ENCODE measurements at regions not wholly inside any gene's neighbourhood (a gene's known extent, or its start where the extent isn't known, plus 50 kb on each side); places are given as distances from the start of the nearest gene placed in this dataset.

GRCh38 chr6:147128056-147128455 lies 76.2 kb upstream of the STXBP5 start:
- no peak for DNase-seq (ENCODE audit: low read depth, low spot score)

DNA sequence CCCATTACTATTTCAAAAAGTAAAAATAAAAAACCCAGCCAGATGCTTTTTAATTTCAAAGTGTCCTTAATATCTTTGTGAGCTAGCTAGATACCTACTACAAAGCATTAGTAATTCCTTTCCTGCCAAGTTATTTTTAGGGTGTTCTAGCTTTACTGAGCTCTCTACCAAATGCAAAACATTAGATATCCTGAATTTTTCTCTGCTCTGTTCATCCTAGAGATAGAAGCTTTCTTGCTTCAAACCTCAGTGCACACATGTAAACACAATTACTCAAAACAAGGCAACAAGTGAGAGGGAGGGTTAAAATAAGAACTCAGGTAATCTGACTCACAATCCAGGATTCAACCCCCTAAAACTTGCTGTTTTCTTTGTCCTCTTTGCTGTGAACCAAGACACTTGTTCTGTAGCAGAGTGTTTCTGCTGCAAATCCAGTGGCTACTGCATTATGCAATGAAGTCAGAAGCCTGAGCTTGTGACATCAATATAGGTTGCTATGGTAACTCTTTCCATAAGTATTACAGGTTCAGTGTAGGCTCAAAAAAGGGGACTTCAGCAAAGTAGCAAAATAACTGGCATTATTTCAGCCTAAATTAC lies 72.6 kb upstream of the STXBP5 start:
- DNase-seq (ENCODE audit: low read depth, low spot score), result no peak

GRCh38 chr6:147132889-147133288 lies 71.3 kb upstream of the STXBP5 start:
- no peak for DNase-seq (ENCODE audit: low read depth, low spot score)

DNA sequence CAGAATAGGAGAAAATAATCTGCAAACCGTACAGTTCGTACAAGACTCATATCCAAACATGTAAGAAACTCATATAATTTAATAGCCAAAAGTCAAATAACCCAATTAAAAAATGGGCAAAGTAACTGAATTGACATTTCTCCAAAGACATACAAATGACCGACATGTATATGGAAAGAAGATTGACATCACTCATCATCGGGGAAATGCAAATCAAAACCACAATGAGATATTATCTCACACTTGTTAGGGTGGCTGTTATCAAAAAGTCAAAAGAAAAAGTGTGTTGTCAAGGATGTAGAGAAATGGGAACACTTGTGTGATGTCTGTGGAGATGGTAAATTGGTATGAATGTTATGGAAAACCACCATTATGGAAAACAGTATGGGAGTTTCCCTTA lies 70.5 kb upstream of the STXBP5 start:
- DNase-seq (ENCODE audit: low read depth, low spot score), result no peak

DNA sequence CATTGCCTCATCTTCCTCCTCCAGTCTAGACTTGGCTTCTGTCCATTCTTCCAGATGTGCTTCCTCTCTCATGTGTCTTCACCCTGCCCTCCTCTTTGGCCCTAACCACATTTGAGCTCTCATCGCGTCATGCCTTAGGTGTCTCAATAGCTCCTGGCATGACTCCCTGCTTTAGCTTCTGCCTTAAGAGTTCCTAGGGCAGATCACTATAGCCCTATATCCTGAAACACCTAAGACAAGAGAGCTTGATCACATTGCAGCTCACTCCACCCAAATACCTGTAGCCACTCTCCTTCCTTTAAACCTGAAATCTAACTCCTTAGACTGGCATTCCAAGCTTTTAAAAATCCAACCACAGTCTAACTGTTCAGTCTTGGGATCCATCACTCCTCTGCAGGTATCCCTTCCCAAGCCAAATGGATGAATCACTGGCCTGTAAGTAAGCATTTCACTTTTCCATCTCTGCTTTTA lies 69.0 kb upstream of the STXBP5 start:
- no peak for DNase-seq (ENCODE audit: low read depth, low spot score)

- DNase-seq (ENCODE audit: low read depth, low spot score), result no peak
Observed at GRCh38 chr6:147136057-147136456, 68.2 kb upstream of the STXBP5 start.

- DNase-seq (ENCODE audit: low read depth, low spot score), result no peak
Observed at GRCh38 chr6:147137986-147138385, 66.2 kb upstream of the STXBP5 start.

- no peak for DNase-seq (ENCODE audit: low read depth, low spot score)
Observed at GRCh38 chr6:147138835-147139234, 65.4 kb upstream of the STXBP5 start.

DNA sequence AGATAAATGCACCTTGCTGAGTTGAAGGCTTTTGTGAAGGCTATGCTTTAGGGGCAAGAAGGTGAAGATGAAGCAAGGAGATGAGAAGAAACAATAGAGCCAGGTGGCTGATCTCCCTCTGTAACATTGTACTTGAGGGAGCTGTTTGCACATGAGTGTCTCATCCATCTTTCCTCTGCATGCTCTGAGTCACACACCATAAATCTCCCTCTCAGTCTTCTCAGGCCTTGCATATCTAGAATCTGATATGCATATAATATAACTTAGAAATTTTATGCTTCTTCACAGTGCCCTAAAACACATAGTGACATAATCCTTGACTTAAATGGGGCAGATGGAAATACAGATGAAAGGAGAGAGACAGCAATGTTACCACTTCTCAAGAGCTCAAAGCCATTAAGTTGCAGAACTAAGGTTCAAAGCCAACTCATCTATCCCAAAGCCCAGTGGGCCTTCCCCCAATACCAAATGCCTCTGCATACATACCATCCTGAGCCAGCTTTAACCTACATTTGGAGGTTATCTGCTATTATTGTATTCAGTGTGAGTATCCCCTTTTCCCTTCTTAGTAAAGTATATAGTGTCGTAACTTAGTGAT lies 62.4 kb upstream of the STXBP5 start:
- DNase-seq (ENCODE audit: low read depth, low spot score), result no peak

DNA sequence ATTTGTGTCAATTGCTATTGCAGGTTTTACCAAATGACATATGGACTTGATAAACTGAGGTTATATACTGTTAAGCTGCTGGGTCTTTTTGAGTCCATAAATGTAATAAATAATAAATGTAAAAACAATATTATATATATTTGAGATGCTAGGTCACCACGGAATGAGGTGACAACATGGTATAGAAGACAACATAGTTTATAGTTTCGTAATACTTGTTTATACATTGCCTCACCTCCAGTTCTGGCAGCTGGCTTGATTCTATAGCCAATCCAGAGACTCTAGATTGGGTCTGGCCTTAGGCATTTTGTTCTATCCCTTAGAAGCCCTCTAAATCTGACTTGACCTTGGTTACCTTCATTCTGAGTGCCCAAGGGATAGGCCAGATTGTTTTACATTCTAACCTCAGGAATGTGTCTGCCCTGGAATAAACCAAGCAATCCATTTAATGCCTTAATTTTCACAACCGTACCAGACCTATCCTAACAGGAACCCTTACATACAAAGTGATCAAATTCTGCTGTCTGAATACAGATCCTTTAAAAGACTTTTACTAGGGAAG lies 61.5 kb upstream of the STXBP5 start:
- DNase-seq (ENCODE audit: low read depth, low spot score), result no peak

GRCh38 chr6:147149092-147149491 lies 55.1 kb upstream of the STXBP5 start:
- no peak for DNase-seq (ENCODE audit: low read depth, low spot score)

DNA sequence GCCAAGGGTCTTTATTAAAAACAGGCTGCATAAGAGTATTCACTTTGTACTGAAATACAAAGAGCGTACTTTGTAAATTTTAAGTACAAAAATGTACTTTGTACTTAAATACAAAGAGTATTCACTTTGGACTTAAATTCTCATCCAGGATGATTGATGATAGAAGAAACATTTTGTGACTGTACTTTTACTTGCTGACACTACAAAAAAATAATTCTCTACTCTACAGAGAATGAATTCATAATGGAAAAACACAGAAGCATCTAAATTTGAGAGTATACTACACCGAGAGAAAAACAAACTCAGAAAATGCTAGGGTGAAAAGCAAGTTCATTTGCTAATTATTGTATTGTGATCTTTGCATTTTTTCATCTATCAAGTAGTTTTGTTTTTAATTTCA lies 54.4 kb upstream of the STXBP5 start:
- no peak for DNase-seq (ENCODE audit: low read depth, low spot score)

GRCh38 chr6:147150293-147150692 lies 53.9 kb upstream of the STXBP5 start:
- DNase-seq (ENCODE audit: low read depth, low spot score), result no peak
